Esophagus squamous epithelium (tissue), 4 donors: ENCODE measurements at regions not wholly inside any gene's neighbourhood (a gene's known extent, or its start where the extent isn't known, plus 50 kb on each side); places are given as distances from the start of the nearest gene placed in this dataset.

ENCODE experiments used
- POLR2A ChIP-seq, 4 donors: fragments of 450-650 bp; IDR thresholded peaks; one replicate each; pipeline ENCODE4 v1.6.1; 2017; ENCODE audit warnings: antibody characterized with exemption in 4 of 4, mild to moderate bottlenecking in 4 of 4, moderate library complexity in 3 of 4
- TF ChIP-seq, protein P1 (sequence below), 6 experiments: fragments of 450-650 bp in 4 of 6; fragments of 200-600 bp in 2 of 6; sonication (generic) in 2 of 6; IDR thresholded peaks; one replicate each; pipeline ENCODE4 v1.5.1; 2016 to 2019; ENCODE audit warnings: antibody characterized with exemption in 6 of 6, mild to moderate bottlenecking in 4 of 6, moderate library complexity in 4 of 6

DNA sequence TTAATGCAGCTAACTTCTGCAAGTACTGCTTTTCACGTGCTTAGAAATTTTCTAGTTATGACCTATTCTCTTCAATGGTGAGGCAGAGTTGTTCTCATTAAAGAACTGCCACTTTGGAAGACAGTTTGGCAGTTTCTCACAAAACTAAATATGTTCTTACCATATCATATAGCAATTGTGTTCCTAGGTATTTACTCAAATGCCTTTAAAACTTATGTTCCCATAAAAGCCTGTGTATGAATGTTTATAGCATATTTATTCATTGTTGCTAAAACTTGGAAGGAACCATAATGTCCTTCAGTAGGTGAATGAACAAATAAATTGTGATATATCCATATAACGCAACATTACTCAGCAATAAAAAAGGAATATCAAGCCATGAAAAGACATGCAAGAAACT, 555.1 kb upstream of the POT1 start:
- TF ChIP-seq POLR2A (IDR thresholded peaks at IDR 0.05): no peak
- TF ChIP-seq, protein P1, sequence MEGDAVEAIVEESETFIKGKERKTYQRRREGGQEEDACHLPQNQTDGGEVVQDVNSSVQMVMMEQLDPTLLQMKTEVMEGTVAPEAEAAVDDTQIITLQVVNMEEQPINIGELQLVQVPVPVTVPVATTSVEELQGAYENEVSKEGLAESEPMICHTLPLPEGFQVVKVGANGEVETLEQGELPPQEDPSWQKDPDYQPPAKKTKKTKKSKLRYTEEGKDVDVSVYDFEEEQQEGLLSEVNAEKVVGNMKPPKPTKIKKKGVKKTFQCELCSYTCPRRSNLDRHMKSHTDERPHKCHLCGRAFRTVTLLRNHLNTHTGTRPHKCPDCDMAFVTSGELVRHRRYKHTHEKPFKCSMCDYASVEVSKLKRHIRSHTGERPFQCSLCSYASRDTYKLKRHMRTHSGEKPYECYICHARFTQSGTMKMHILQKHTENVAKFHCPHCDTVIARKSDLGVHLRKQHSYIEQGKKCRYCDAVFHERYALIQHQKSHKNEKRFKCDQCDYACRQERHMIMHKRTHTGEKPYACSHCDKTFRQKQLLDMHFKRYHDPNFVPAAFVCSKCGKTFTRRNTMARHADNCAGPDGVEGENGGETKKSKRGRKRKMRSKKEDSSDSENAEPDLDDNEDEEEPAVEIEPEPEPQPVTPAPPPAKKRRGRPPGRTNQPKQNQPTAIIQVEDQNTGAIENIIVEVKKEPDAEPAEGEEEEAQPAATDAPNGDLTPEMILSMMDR (IDR thresholded peaks at IDR 0.05): no peak
